ENCODE measurements at regions not wholly inside any gene's neighbourhood (a gene's known extent, or its start where the extent isn't known, plus 50 kb on each side); places are given as distances from the start of the nearest gene placed in this dataset.
A peak's percentile ranks its signal among the peaks of the same experiment; 100 is the strongest.

DNA sequence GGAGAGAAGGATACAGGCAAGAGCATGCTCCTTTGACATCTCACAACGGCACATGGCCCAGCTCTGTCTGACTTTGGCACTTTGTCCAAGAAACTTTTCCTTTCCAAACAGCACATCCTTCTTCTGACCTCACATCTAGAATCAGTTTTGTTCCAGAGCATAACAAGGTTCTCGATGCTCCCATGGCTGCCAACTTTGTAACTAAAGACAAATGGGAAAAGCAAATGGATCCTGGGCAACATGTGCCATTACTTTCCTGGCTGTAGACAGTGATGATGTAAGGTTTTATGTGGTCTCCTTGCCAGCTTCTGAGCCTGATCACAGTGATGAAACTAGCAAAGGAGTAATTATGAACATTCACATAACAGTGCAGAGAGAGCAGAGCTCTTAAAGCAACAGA is 171.8 kb upstream of the C1orf87 start:
- TF ChIP-seq, protein P1, sequence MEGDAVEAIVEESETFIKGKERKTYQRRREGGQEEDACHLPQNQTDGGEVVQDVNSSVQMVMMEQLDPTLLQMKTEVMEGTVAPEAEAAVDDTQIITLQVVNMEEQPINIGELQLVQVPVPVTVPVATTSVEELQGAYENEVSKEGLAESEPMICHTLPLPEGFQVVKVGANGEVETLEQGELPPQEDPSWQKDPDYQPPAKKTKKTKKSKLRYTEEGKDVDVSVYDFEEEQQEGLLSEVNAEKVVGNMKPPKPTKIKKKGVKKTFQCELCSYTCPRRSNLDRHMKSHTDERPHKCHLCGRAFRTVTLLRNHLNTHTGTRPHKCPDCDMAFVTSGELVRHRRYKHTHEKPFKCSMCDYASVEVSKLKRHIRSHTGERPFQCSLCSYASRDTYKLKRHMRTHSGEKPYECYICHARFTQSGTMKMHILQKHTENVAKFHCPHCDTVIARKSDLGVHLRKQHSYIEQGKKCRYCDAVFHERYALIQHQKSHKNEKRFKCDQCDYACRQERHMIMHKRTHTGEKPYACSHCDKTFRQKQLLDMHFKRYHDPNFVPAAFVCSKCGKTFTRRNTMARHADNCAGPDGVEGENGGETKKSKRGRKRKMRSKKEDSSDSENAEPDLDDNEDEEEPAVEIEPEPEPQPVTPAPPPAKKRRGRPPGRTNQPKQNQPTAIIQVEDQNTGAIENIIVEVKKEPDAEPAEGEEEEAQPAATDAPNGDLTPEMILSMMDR (conservative IDR thresholded peaks at IDR 0.05; ENCODE audit: low read depth): no peak
- ChIA-PET POLR2A (ENCODE audit: low non-redundant PET) (no interaction called here), CTCF (no interaction called here)
- H3K27ac ChIP-seq: no peak overlapping the region
- no peak for DNase-seq (ENCODE audit: low spot score)

DNA sequence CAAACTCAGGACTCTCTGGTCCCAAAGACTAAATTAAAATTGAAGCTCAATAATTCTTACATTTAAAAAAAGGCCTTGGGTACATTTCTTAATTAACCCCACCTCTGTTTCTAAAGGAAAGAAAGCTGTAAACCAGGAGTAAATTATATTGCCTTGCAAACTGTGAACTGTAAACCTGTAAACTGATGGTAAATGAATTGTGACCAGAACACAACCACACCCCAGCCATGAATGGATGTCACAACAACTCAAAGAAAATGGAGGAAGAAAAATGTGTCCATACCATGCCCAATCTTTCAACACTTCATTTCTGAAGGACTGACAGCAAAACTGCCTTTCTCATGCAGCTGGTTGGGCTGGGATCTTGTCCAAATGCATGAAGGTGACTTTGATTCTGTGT is 171.3 kb upstream of the C1orf87 start:
- H3K27ac ChIP-seq: no peak overlapping the region
- DNase-seq (ENCODE audit: low spot score): no peak
- TF ChIP-seq, protein P1 (conservative IDR thresholded peaks at IDR 0.05; ENCODE audit: low read depth): no peak
- POLR2A ChIA-PET (ENCODE audit: low non-redundant PET): no interaction called here
- CTCF ChIA-PET: no interaction called here

GRCh38 chr1:60235275-60235674 is 161.7 kb upstream of the C1orf87 start:
- ChIA-PET POLR2A (ENCODE audit: low non-redundant PET) (no interaction called here), CTCF (no interaction called here)
- TF ChIP-seq, protein P1 (conservative IDR thresholded peaks at IDR 0.05; ENCODE audit: low read depth): no peak
- DNase-seq (ENCODE audit: low spot score): no peak
- H3K27ac ChIP-seq: no peak overlapping the region

GRCh38 chr1:60234776-60235175 is 161.2 kb upstream of the C1orf87 start:
- no peak overlapping the region for H3K27ac ChIP-seq
- POLR2A ChIA-PET (ENCODE audit: low non-redundant PET): no interaction called here
- DNase-seq (ENCODE audit: low spot score): no peak
- CTCF ChIA-PET: no interaction called here
- TF ChIP-seq, protein P1 (conservative IDR thresholded peaks at IDR 0.05; ENCODE audit: low read depth): no peak

- POLR2A ChIA-PET (ENCODE audit: low non-redundant PET): interaction anchor here (0.6 kb wide), 1 partner anchor 320 kb away, joined by 3 read pairs; no protein-coding TSS in a partner anchor
- CTCF ChIA-PET: no interaction called here
- DNase-seq (ENCODE audit: low spot score): no peak
- TF ChIP-seq, protein P1 (conservative IDR thresholded peaks at IDR 0.05; ENCODE audit: low read depth): no peak
- no peak overlapping the region for H3K27ac ChIP-seq
These were observed 156.3 kb upstream of the C1orf87 start for GRCh38 chr1:60229821-60230220.

DNA sequence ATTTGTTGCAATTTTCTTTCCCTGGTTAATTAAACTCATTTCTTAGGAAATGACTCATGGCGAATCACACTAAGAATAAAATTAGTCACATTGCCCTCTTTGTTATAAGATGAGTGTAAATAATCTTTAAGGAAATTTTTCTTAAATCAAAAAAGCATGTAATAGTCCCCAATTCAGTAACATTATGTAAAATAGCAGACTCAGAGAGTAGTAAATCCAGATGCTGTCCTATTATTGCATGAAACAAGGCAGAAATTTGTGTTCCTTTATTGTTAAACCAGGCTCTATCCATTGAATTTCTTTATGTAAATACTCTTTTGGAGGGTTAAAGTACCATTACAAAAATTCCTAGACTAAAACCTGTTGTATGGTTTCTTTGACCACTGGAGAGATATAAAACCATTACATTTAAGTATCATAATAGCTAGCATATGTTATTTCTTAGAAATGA is 154.5 kb upstream of the C1orf87 start:
- H3K27ac ChIP-seq: no peak overlapping the region
- ChIA-PET CTCF (no interaction called here), POLR2A (ENCODE audit: low non-redundant PET) (no interaction called here)
- TF ChIP-seq, protein P1 (conservative IDR thresholded peaks at IDR 0.05; ENCODE audit: low read depth): no peak
- DNase-seq (ENCODE audit: low spot score): peak; percentile 5

- H3K27ac ChIP-seq: no peak overlapping the region
- TF ChIP-seq, protein P1 (conservative IDR thresholded peaks at IDR 0.05; ENCODE audit: low read depth): no peak
- CTCF ChIA-PET: no interaction called here
- DNase-seq (ENCODE audit: low spot score): no peak
- POLR2A ChIA-PET (ENCODE audit: low non-redundant PET): no interaction called here
These were observed 154.0 kb upstream of the C1orf87 start for GRCh38 chr1:60227601-60228000.
